K562 (cell line): ENCODE measurements at regions not wholly inside any gene's neighbourhood (a gene's known extent, or its start where the extent isn't known, plus 50 kb on each side); places are given as distances from the start of the nearest gene placed in this dataset.

Source experiments
- ATAC-seq: fragments of 200-7000 bp; cut with Tn5 transposase; 3 replicates; pipeline ENCODE4 v1.9.1; 2020; ENCODE audit warnings: moderate library complexity
- BruUV-seq: library from RNA; stranded (reverse); fragments of 400-500 nt; replicated peaks from 2 replicates; lab custom pipeline; 2021; lab: Mats Ljungman, UMichigan
- CTCF ChIA-PET: fragments of 300-600 bp; formaldehyde crosslinking; extraction: SDS; loops from one replicate; lab custom pipeline; 2021; ENCODE audit warnings: low intra/inter-chr PET ratio; lab: Yijun Ruan, JAX
- POLR2A ChIA-PET: fragments of 300-600, 350-650 bp; sonication (Branson Sonifier 250); formaldehyde crosslinking; extraction: SDS; loops from one replicate; lab custom pipeline; 2021; ENCODE audit warnings: antibody characterized with exemption, inconsistent platforms; lab: Yijun Ruan, JAX
- DNase-seq, 4 experiments: peaks; one replicate each; pipeline versions ENCODE4 v3.0.0 to v3.0.0-alpha.2; 2011 to 2018; ENCODE audit warnings: low spot score in 3 of 4, mixed read lengths in 3 of 4; ENCODE audit errors: extremely low read depth in 1 of 4
- FAIRE-seq: peaks from 2 replicates; lab custom pipeline; 2011; peaks lifted over from hg19 to GRCh38; lab: Jason Lieb, UNC
- H2AFZ ChIP-seq: 2 replicates; pipeline ENCODE4 v1.6.0; 2011; ENCODE audit warnings: low read depth, low read length, control low read depth, inconsistent platforms
- H3K27ac ChIP-seq: fragments of 200-600 bp; 3 replicates; pipeline ENCODE4 v1.8.0; 2011; ENCODE audit warnings: low read depth, mild to moderate bottlenecking, control low read depth, inconsistent platforms, low read length, moderate library complexity, mixed read lengths; ENCODE audit errors: extremely low read depth
- H3K27me3 ChIP-seq, 2 experiments: fragments of 300-600 bp in 1 of 2; 2 replicates in 1 of 2; 3 replicates in 1 of 2; pipeline versions ENCODE4 v1.6.0 to v1.8.0; 2011; ENCODE audit warnings: inconsistent platforms in 2 of 2, low read length in 2 of 2, mild to moderate bottlenecking in 1 of 2, mixed read lengths in 1 of 2, moderate library complexity in 1 of 2; ENCODE audit not compliant: control insufficient read depth in 2 of 2, insufficient read depth in 2 of 2
- H3K36me3 ChIP-seq: fragments of 300-600 bp; 3 replicates; pipeline ENCODE4 v1.8.0; 2011; ENCODE audit warnings: mild to moderate bottlenecking, low read length, inconsistent platforms; ENCODE audit not compliant: control insufficient read depth, insufficient read depth
- H3K4me1 ChIP-seq, 2 experiments: fragments of 200-600 bp in 1 of 2; replicated peaks in 1 of 2; 2 replicates in 1 of 2; 3 replicates in 1 of 2; pipeline versions ENCODE4 v1.5.1 to v1.8.0; 2011; ENCODE audit warnings: inconsistent platforms in 2 of 2, low read length in 2 of 2, mild to moderate bottlenecking in 1 of 2, mixed read lengths in 1 of 2, moderate library complexity in 1 of 2; ENCODE audit not compliant: control insufficient read depth in 2 of 2, insufficient read depth in 2 of 2
- H3K4me2 ChIP-seq: 2 replicates; pipeline ENCODE4 v1.6.1; 2011; ENCODE audit warnings: low read length, control low read depth, inconsistent platforms, mixed read lengths; ENCODE audit not compliant: insufficient read depth
- H3K4me3 ChIP-seq: fragments of 200-600 bp; sonication (generic), shearing (Covaris generic); 2 replicates; pipeline ENCODE4 v1.5.1; 2016; ENCODE audit warnings: control low read depth, inconsistent platforms
- H3K79me2 ChIP-seq: fragments of 200-600 bp; 3 replicates; pipeline ENCODE4 v1.8.0; 2011; ENCODE audit warnings: low read length, inconsistent platforms; ENCODE audit not compliant: control insufficient read depth, insufficient read depth
- H3K9ac ChIP-seq, 2 experiments: 2 replicates each; pipeline versions ENCODE4 v1.6.0 to v1.6.1; 2011; ENCODE audit warnings: low read depth in 2 of 2, low read length in 2 of 2, control low read depth in 1 of 2, inconsistent platforms in 1 of 2, mild to moderate bottlenecking in 1 of 2, mixed read lengths in 1 of 2; ENCODE audit not compliant: insufficient read depth in 1 of 2
- H3K9me1 ChIP-seq: one replicate; pipeline ENCODE4 v1.6.0; 2011; ENCODE audit warnings: inconsistent platforms, mild to moderate bottlenecking, low read length, moderate library complexity; ENCODE audit not compliant: control insufficient read depth, insufficient read depth
- H3K9me3 ChIP-seq: replicated peaks from 2 replicates; pipeline ENCODE4 v1.5.1; 2011; ENCODE audit warnings: low read depth, low read length, inconsistent platforms; ENCODE audit not compliant: control insufficient read depth, insufficient read depth
- H4K20me1 ChIP-seq: replicated peaks from 2 replicates; pipeline ENCODE4 v1.6.1; 2011; ENCODE audit warnings: low read length, inconsistent platforms, mixed read lengths; ENCODE audit not compliant: control insufficient read depth, insufficient read depth
- BCL6 ChIP-seq: fragments of 250-450 bp; sonication (Bioruptor Pico); IDR thresholded peaks from 2 replicates; pipeline ENCODE4 v1.4.0; 2020
- IRF1 ChIP-seq: sonication (generic); formaldehyde crosslinking; IDR thresholded peaks from 2 replicates; pipeline ENCODE4 v1.8.0; 2022; ENCODE audit warnings: missing genetic modification reagents, mild to moderate bottlenecking, borderline replicate concordance
- KAT2B ChIP-seq: IDR thresholded peaks from one replicate; pipeline ENCODE4 v1.6.1; 2012; ENCODE audit warnings: low read depth, mild to moderate bottlenecking, control low read depth, inconsistent platforms, low read length, moderate library complexity
- KAT8 ChIP-seq: fragments of 450-650 bp; IDR thresholded peaks from 2 replicates; pipeline ENCODE4 v1.6.1; 2016; ENCODE audit warnings: low read depth, mild to moderate bottlenecking
- KLF13 ChIP-seq: fragments of 450-650 bp; IDR thresholded peaks from 2 replicates; pipeline ENCODE4 v1.6.1; 2016; ENCODE audit warnings: missing genetic modification characterization, low read depth, mild to moderate bottlenecking, missing compliant biosample characterization, moderate library complexity, borderline replicate concordance
- MLX ChIP-seq, 2 experiments: fragments of 450-650 bp in 1 of 2; sonication (generic) in 1 of 2; formaldehyde crosslinking; conservative IDR thresholded peaks; 2 replicates each; pipeline versions ENCODE4 v1.4.0 to v1.8.1; 2020 to 2022; ENCODE audit warnings: mild to moderate bottlenecking in 1 of 2, missing genetic modification reagents in 1 of 2
- NCOA4 ChIP-seq: fragments of 450-650 bp; IDR thresholded peaks from 2 replicates; pipeline ENCODE4 v1.6.1; 2018; ENCODE audit warnings: mild to moderate bottlenecking; ENCODE audit not compliant: partially characterized antibody
- NELFE ChIP-seq: IDR thresholded peaks from 2 replicates; pipeline ENCODE4 v1.6.1; 2011; ENCODE audit warnings: mild to moderate bottlenecking; ENCODE audit not compliant: insufficient read depth, insufficient read length
- RB1 ChIP-seq: fragments of 450-650 bp; IDR thresholded peaks from 2 replicates; pipeline ENCODE4 v1.6.1; 2017; ENCODE audit warnings: low read depth, mild to moderate bottlenecking
- WGBS: fragments of 100-300 bp; shearing (Covaris generic); methylation state at CpG from one replicate; pipeline ENCODE4 v1.1.6; 2016; ENCODE audit warnings: low coverage, mixed read lengths; ENCODE audit not compliant: insufficient coverage; ENCODE audit errors: missing lambda C conversion rate; 5-methylcytosine and 5-hydroxymethylcytosine counted together
- in situ Hi-C: fragments of 300-500 bp; cut with MboI; formaldehyde crosslinking; loops from 4 replicates; pipeline ENCODE4 v1.15.0; 2018; ENCODE audit warnings: inconsistent platforms, mixed read lengths
- intact Hi-C: fragments of 100-400 bp; cut with micrococcal nuclease; formaldehyde crosslinking; loops from 2 replicates; pipeline ENCODE4 v1.14.2; 2022
- TF ChIP-seq, protein P1 (sequence below): sonication (generic); formaldehyde crosslinking; IDR thresholded peaks from 2 replicates; pipeline ENCODE4 v1.8.1; 2023; ENCODE audit warnings: missing genetic modification reagents, mild to moderate bottlenecking, borderline replicate concordance

DNA sequence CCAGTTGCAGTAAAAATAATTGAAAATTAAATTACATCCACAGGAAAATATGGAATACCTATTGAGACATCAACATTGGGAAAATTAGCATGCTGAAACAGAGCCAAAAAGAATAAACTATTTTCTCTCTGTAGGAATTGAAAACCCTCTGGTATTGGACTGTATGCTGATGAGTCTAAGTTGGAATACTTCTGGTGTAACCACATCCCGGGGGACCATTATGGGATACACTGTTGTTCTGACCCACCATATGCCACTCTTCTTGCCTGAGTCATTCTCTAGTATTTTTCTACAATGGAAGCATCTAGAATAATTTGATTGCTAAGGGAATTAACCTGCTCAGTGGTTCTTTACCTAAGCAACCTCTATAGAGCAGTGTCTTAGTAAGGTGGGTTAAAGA, 640.7 kb upstream of the AGA start:
- intact Hi-C loops (no loop called here), in situ Hi-C loops (no loop called here)
- H3K9ac ChIP-seq, result no peak overlapping the region
- 0% methylated on average over 1 of the region's 1 CpG for WGBS
- ATAC-seq, result no peak
- H3K27ac ChIP-seq, result no peak overlapping the region
- no TSS peak for BruUV-seq
- ChIA-PET CTCF (no interaction called here), POLR2A (no interaction called here)
- no peaks in the 10 kb centered on the region for H3K27me3 ChIP-seq
- no peaks in the 10 kb centered on the region for H4K20me1 ChIP-seq
- no peaks in the 10 kb centered on the region; the same call in 1 of the 2 replicates for H3K9me3 ChIP-seq
- no peak overlapping the region for H2AFZ ChIP-seq
- H3K4me2 ChIP-seq, result no peak overlapping the region
- no peaks in the 10 kb centered on the region for H3K4me1 ChIP-seq
- no peak for FAIRE-seq
- no peak overlapping the region for H3K4me3 ChIP-seq
- H3K9me1 ChIP-seq, result no peaks in the 10 kb centered on the region
- H3K79me2 ChIP-seq, result no peaks in the 10 kb centered on the region
- H3K36me3 ChIP-seq, result no peaks in the 10 kb centered on the region
- no peak for TF ChIP-seq BCL6
- TF ChIP-seq KLF13 (tag), result no peak
- DNase-seq, result no peak

- H3K27ac ChIP-seq, result no peak overlapping the region
- WGBS, result 4% methylated on average over 5 of the region's 5 CpGs
- DNase-seq (no peak), FAIRE-seq (no peak), ATAC-seq (no peak)
- no peaks in the 10 kb centered on the region; the same call in 1 of the 2 replicates for H3K9me3 ChIP-seq
- H3K79me2 ChIP-seq, result no peaks in the 10 kb centered on the region
- POLR2A ChIA-PET, result no interaction called here
- CTCF ChIA-PET, result no interaction called here
- in situ Hi-C loops, result no loop called here
- H3K4me3 ChIP-seq, result no peak overlapping the region
- H2AFZ ChIP-seq, result no peak overlapping the region
- H4K20me1 ChIP-seq, result no peaks in the 10 kb centered on the region
- no peaks in the 10 kb centered on the region for H3K9me1 ChIP-seq
- TF ChIP-seq NCOA4 (no peak), IRF1 (no peak), KAT8 (no peak), RB1 (no peak), NELFE (no peak), MLX (CRISPR knock-in tag; conservative IDR thresholded peaks at IDR 0.05) (no peak), KAT2B (no peak)
- TF ChIP-seq, protein P1, sequence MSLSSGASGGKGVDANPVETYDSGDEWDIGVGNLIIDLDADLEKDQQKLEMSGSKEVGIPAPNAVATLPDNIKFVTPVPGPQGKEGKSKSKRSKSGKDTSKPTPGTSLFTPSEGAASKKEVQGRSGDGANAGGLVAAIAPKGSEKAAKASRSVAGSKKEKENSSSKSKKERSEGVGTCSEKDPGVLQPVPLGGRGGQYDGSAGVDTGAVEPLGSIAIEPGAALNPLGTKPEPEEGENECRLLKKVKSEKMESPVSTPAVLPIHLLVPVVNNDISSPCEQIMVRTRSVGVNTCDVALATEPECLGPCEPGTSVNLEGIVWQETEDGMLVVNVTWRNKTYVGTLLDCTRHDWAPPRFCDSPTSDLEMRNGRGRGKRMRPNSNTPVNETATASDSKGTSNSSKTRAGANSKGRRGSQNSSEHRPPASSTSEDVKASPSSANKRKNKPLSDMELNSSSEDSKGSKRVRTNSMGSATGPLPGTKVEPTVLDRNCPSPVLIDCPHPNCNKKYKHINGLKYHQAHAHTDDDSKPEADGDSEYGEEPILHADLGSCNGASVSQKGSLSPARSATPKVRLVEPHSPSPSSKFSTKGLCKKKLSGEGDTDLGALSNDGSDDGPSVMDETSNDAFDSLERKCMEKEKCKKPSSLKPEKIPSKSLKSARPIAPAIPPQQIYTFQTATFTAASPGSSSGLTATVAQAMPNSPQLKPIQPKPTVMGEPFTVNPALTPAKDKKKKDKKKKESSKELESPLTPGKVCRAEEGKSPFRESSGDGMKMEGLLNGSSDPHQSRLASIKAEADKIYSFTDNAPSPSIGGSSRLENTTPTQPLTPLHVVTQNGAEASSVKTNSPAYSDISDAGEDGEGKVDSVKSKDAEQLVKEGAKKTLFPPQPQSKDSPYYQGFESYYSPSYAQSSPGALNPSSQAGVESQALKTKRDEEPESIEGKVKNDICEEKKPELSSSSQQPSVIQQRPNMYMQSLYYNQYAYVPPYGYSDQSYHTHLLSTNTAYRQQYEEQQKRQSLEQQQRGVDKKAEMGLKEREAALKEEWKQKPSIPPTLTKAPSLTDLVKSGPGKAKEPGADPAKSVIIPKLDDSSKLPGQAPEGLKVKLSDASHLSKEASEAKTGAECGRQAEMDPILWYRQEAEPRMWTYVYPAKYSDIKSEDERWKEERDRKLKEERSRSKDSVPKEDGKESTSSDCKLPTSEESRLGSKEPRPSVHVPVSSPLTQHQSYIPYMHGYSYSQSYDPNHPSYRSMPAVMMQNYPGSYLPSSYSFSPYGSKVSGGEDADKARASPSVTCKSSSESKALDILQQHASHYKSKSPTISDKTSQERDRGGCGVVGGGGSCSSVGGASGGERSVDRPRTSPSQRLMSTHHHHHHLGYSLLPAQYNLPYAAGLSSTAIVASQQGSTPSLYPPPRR, result no peak
- no TSS peak for BruUV-seq
- H3K9ac ChIP-seq, result no peak overlapping the region
- intact Hi-C loops, result no loop called here
- no peaks in the 10 kb centered on the region for H3K4me1 ChIP-seq
- no peaks in the 10 kb centered on the region for H3K27me3 ChIP-seq
- no peak overlapping the region for H3K4me2 ChIP-seq
- no peaks in the 10 kb centered on the region for H3K36me3 ChIP-seq
Observed at GRCh38 chr4:178083968-178084367, 641.7 kb upstream of the AGA start.
